SK-N-MC (cell line): ENCODE measurements at regions not wholly inside any gene's neighbourhood (a gene's known extent, or its start where the extent isn't known, plus 50 kb on each side); places are given as distances from the start of the nearest gene placed in this dataset.

ENCODE experiments used
- EZH2 ChIP-seq: fragments of 200-600 bp; sonication (generic); IDR thresholded peaks from one replicate; pipeline ENCODE4 v1.6.1; 2017; ENCODE audit warnings: antibody characterized with exemption
- POLR2AphosphoS5 ChIP-seq: IDR thresholded peaks from 2 replicates; pipeline ENCODE4 v1.6.1; 2012; ENCODE audit warnings: mild to moderate bottlenecking, low read depth, low read length, borderline replicate concordance

GRCh38 chr11:90856790-90857189 is 633.9 kb upstream of the CHORDC1 start:
- TF ChIP-seq EZH2 (no peak), POLR2AphosphoS5 (no peak)
